NCI-H2171 treated with DMSO at 0.1 percent for 48 hours (cell line): ENCODE measurements at regions not wholly inside any gene's neighbourhood (a gene's known extent, or its start where the extent isn't known, plus 50 kb on each side); places are given as distances from the start of the nearest gene placed in this dataset.

Experiments used
- DNase-seq: peaks from one replicate; lab custom pipeline; 2025; lab: John Stamatoyannopoulos, UW

GRCh38 chr13:37364007-37364406 is 234.6 kb downstream of the POSTN start:
- no peak for DNase-seq

DNA sequence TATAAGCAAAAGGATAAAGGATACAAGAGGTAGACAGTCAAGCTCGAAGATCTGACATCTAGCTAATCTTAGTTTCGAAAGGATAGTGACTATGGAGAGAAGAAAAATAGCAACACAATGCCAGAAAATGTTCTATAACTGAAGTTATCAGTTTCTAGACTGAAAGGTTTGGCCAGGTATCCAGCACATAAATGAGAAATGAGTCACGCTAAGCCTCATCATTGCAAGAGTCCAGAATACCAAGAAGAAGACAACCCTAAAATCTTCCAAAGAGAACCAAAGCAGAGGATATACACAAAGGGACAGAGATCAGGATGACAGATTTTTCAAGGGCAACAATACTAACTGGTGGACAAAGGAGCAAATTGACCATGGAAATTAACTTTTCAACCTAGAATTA is 237.0 kb downstream of the POSTN start:
- DNase-seq: no peak

- DNase-seq: no peak
Measured at GRCh38 chr13:37360556-37360955, 238.0 kb downstream of the POSTN start.

GRCh38 chr13:37357548-37357947 is 241.0 kb downstream of the POSTN start:
- DNase-seq: no peak

DNA sequence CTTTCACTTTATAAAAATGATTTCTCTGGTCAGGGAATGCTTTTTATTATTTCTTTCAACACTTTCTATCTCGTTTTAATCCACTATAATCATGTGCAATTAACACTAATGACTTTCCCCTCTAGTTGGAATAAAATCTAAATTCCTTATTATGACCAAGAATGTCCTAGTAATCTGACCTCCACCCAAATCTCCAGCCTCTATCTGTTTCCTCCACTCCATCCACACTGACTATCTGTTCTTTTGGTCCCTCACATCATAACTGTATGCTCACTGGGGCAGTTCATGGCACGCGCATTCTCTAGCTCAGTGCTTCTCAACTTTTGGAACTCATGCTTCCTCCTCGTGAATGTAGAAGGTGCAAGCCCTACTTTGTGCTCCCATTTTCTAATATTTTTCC is 244.7 kb downstream of the POSTN start:
- DNase-seq: no peak

DNA sequence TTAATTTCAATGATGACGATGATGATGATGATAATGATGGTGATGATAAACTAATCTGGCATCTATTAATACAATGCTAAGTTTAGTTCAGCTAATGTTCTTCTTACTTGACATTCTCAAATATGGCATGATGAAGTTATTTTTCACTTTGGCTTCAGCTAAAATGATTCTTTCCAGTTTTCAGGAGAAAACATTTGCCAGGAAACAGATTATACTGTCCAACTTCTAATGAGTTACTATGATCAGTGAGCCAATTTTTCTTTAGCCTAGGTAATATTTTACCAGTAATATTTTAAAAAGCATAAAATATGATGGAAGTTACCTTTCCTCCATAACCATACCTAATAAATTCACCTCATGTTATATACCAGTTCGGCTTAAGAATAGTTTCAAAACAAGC is 245.7 kb upstream of the CSNK1A1L start:
- no peak for DNase-seq

GRCh38 chr13:37349916-37350315 is 244.5 kb upstream of the CSNK1A1L start:
- no peak for DNase-seq

- no peak for DNase-seq
Measured at GRCh38 chr13:37348916-37349643, 243.6 kb upstream of the CSNK1A1L start.

- DNase-seq: no peak
Measured at GRCh38 chr13:37345869-37346268, 240.4 kb upstream of the CSNK1A1L start.

DNA sequence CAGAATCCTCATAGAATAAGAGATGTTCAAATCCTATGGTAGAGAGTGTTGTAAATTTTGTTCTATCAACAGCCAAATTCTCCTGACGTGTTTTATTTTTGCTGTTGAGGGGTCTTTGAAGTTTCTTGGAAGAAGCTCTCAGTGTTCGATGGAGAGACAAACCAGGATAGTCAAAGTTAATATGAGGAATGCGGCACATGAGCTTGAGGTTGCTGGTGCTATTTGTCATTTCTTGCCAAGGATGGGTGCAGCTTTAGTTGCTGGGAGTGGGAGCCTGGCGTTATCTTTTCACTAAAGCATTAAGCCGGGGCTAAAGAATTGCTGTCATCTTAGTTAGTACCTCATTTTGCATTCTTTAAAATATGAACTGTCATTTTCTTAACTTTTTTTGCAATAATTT is 239.9 kb upstream of the CSNK1A1L start:
- DNase-seq: no peak

DNA sequence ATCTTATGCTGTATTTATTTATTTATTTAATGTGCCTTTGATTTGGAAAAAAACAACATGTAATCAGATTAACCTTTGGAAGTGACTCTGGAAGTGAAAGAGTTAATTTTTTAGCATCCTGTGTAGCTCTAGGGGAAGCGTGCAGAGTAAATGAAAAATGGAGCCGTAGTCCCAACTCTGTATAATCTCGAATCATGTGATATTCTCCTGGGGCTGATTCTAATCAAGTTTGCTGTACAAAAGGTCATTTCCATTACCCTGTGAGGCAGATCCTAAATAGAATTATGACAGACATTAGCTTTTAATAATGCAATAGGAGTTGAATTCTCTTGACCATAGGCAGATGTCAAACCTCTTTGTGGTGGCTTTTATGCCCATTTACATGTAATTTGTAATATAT is 238.6 kb upstream of the CSNK1A1L start:
- DNase-seq: no peak

GRCh38 chr13:37342205-37342604 is 236.7 kb upstream of the CSNK1A1L start:
- DNase-seq: no peak

DNA sequence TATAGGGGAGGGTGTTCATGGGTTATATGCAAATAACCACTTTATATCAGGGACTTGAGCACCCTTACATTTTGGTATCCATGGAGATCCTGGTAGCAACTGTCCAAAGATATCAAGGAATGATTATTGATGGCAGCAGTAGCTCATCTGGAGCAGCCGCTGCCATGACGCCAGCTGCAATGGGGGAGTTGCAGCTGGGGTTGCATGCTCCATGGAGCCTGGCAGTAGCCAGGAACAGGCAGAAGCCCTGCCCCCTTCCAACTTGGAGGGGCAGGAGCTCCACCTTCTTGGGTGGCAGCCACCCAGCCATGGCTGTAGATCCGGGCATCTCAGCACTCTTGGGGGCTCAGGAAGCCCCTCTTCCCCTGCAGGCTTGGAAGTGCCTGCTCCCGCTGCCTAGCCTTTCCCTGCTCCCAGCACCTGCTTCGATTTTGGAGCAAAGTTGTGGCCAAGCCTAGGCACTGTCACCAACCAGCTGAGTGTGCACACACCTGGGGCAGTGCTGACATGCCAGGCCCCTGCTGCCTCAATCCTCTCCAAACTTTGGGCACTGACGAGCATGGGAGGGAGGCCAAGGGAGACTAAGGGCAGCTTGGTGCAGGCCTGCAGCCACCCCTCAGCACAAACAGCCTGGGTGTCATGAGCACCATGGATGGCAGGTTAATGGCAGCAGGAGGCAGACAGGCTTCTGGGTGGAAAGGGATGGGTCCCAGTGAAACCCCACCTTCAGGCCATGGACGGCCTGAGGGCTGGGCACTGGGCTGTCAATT is 235.6 kb upstream of the CSNK1A1L start:
- DNase-seq: no peak

DNA sequence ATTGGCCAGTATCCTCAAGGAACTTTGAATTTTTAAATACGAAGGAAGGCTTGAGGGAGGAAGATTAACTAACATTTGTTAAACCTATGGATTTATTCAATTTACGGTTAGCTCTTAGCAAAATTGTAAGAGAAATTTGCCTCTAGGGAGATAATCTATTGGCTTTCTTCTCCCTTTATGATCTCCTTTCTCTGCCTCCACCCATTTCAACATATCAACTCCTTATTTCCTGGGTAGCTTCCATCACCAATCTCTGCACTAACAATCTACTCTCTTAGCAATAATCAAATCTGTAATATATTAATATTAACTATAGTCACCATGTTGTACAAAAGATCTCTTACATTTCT is 233.9 kb upstream of the CSNK1A1L start:
- DNase-seq: no peak

GRCh38 chr13:37338726-37339385 is 233.4 kb upstream of the CSNK1A1L start:
- DNase-seq: no peak

- DNase-seq: no peak
Measured at GRCh38 chr13:37326334-37326733, 220.9 kb upstream of the CSNK1A1L start.

GRCh38 chr13:37319031-37319443 is 213.6 kb upstream of the CSNK1A1L start:
- no peak for DNase-seq

DNA sequence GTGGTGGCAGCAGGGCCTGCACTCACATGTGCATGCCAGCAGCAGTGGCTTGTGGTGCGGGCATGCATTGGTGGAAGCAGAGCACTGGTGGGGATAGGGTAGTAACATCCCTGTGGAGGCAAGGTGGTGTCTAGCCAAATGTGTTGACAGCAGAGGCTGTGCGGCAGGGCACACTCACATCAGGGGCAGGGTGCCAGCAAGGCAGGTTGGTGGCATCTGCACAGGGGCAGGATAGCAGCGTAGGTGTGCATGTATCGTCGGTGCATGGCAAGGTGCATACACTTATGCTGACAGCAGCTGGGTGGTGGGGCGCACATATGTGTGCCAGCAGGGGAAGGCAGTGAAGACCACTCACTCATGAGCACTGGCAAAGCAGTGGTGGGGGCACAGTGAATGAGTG is 211.5 kb upstream of the CSNK1A1L start:
- DNase-seq: no peak

DNA sequence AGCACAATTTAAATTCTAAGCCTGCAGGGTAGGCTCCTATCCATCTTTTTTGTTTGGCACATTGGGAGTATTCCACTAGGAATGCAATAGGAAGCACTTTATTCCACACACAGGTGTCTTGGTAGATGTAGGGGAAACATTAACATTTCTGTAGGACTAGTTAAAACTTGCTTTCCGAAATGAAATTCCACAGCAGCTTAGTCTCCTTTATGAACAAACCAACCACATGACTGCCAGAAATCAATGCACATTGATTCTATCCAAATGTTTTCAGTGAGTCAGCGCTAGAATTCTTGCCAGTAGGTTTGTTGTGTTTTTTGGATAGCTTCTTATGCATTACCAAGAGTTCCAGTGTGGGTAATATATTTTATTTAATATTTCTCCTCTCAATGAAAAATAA is 207.9 kb upstream of the CSNK1A1L start:
- DNase-seq: no peak

GRCh38 chr13:37306778-37307544 is 201.5 kb upstream of the CSNK1A1L start:
- DNase-seq: no peak

DNA sequence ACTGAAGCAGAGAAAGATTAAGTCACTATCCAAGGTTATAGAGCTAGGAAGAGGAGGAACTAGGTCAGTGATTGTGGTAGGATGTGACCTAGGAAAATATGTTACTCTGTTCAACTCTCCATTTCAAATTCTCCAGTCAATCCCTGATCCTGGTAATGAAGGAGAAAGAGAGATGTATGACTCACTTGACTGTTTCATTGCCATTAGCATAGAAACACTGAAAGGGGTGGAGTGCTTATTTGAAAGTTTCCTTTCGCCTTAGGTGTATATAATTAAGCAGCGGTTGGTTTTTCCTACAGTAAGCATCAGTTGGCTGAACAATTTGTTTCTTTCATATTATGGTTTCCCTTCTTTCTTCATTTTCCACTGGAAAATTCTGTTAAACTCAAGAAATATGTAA is 198.1 kb upstream of the CSNK1A1L start:
- DNase-seq: no peak

GRCh38 chr13:37302686-37303085 is 197.2 kb upstream of the CSNK1A1L start:
- no peak for DNase-seq
